Karpas-422 (cell line): ENCODE measurements at regions not wholly inside any gene's neighbourhood (a gene's known extent, or its start where the extent isn't known, plus 50 kb on each side); places are given as distances from the start of the nearest gene placed in this dataset.

Experiments
- DNase-seq: peaks from one replicate; pipeline ENCODE4 v3.0.0-alpha.2; 2015
- H2AFZ ChIP-seq: fragments of 200-600 bp; sonication (generic); 2 replicates; pipeline ENCODE4 v1.6.1; 2014; ENCODE audit warnings: antibody characterized with exemption, low read length, mixed read lengths
- H3K27ac ChIP-seq: fragments of 200-600 bp; sonication (generic); 2 replicates; pipeline ENCODE4 v1.5.1; 2014; ENCODE audit warnings: mild to moderate bottlenecking, low read length, moderate library complexity
- H3K27me3 ChIP-seq: fragments of 200-600 bp; sonication (generic); 2 replicates; pipeline ENCODE4 v1.6.1; 2014; ENCODE audit warnings: low read length, mixed read lengths
- H3K36me3 ChIP-seq: fragments of 200-600 bp; sonication (generic); 2 replicates; pipeline ENCODE4 v1.6.1; 2014; ENCODE audit warnings: low read length, mixed read lengths; ENCODE audit not compliant: insufficient read depth
- H3K4me1 ChIP-seq: fragments of 200-600 bp; sonication (generic); 2 replicates; pipeline ENCODE4 v1.6.1; 2014; ENCODE audit warnings: mild to moderate bottlenecking, low read length, mixed read lengths
- H3K4me2 ChIP-seq: fragments of 200-600 bp; sonication (generic); 2 replicates; pipeline ENCODE4 v1.6.1; 2014; ENCODE audit warnings: low read length, low read depth, mild to moderate bottlenecking; ENCODE audit not compliant: poor library complexity, severe bottlenecking
- H3K4me3 ChIP-seq: fragments of 200-600 bp; sonication (generic); 2 replicates; pipeline ENCODE4 v1.5.1; 2014; ENCODE audit warnings: mild to moderate bottlenecking, antibody characterized with exemption, low read length, mixed read lengths
- H3K79me2 ChIP-seq: fragments of 200-600 bp; sonication (generic); 2 replicates; pipeline ENCODE4 v1.6.1; 2014; ENCODE audit warnings: mild to moderate bottlenecking, low read length, mixed read lengths
- H3K9ac ChIP-seq: fragments of 200-600 bp; sonication (generic); 2 replicates; pipeline ENCODE4 v1.6.0; 2014; ENCODE audit warnings: low read length
- H3K9me2 ChIP-seq: fragments of 200-600 bp; sonication (generic), shearing (Covaris generic); replicated peaks from 2 replicates; pipeline ENCODE4 v1.6.0; 2014; ENCODE audit warnings: mild to moderate bottlenecking, low read length, moderate library complexity; ENCODE audit not compliant: insufficient read depth
- H3K9me3 ChIP-seq: fragments of 300-700, 200-600 bp; sonication (generic); 2 replicates; pipeline ENCODE4 v1.6.1; 2014; ENCODE audit warnings: low read length, mixed read lengths
- H4K20me1 ChIP-seq: fragments of 200-600 bp; sonication (generic); 2 replicates; pipeline ENCODE4 v1.6.1; 2014; ENCODE audit warnings: mild to moderate bottlenecking, antibody characterized with exemption, low read length, low read depth; ENCODE audit not compliant: insufficient read depth

GRCh38 chr13:78768950-78769349 lies 110.0 kb upstream of the OBI1 start:
- Histone ChIP-seq H3K9me2 (no peaks in the 10 kb centered on the region), H3K4me1 (no peaks in the 10 kb centered on the region), H3K9ac (no peak overlapping the region), H2AFZ (no peak overlapping the region), H3K27ac (no peak overlapping the region), H3K79me2 (no peaks in the 10 kb centered on the region), H3K9me3 (no peaks in the 10 kb centered on the region), H4K20me1 (no peaks in the 10 kb centered on the region), H3K4me2 (no peak overlapping the region), H3K36me3 (no peaks in the 10 kb centered on the region), H3K4me3 (no peak overlapping the region), H3K27me3 (no peaks in the 10 kb centered on the region)
- no peak for DNase-seq

- H3K36me3 ChIP-seq, result no peaks in the 10 kb centered on the region
- H3K4me2 ChIP-seq, result no peak overlapping the region
- H3K27me3 ChIP-seq, result no peaks in the 10 kb centered on the region
- H3K9ac ChIP-seq, result no peak overlapping the region
- H4K20me1 ChIP-seq, result no peaks in the 10 kb centered on the region
- no peaks in the 10 kb centered on the region for H3K9me3 ChIP-seq
- no peaks in the 10 kb centered on the region for H3K79me2 ChIP-seq
- H3K27ac ChIP-seq, result no peak overlapping the region
- no peak overlapping the region for H3K4me3 ChIP-seq
- no peak for DNase-seq
- no peaks in the 10 kb centered on the region for H3K9me2 ChIP-seq
- H3K4me1 ChIP-seq, result no peaks in the 10 kb centered on the region
- H2AFZ ChIP-seq, result no peak overlapping the region
These were observed 105.7 kb upstream of the OBI1 start for GRCh38 chr13:78764665-78765064.

- H3K27me3 ChIP-seq, result no peaks in the 10 kb centered on the region
- no peaks in the 10 kb centered on the region for H3K79me2 ChIP-seq
- no peak overlapping the region for H3K27ac ChIP-seq
- H3K9me2 ChIP-seq, result no peaks in the 10 kb centered on the region
- no peak overlapping the region for H3K9ac ChIP-seq
- no peak for DNase-seq
- H3K9me3 ChIP-seq, result no peaks in the 10 kb centered on the region
- H3K4me3 ChIP-seq, result no peak overlapping the region
- no peaks in the 10 kb centered on the region for H3K36me3 ChIP-seq
- H3K4me1 ChIP-seq, result no peaks in the 10 kb centered on the region
- H4K20me1 ChIP-seq, result no peaks in the 10 kb centered on the region
- no peak overlapping the region for H2AFZ ChIP-seq
- no peak overlapping the region for H3K4me2 ChIP-seq
These were observed 103.9 kb upstream of the OBI1 start for GRCh38 chr13:78762825-78763224.

- Histone ChIP-seq H3K9me3 (no peaks in the 10 kb centered on the region), H3K9me2 (no peaks in the 10 kb centered on the region), H3K36me3 (no peaks in the 10 kb centered on the region), H3K4me3 (no peak overlapping the region), H3K27me3 (no peaks in the 10 kb centered on the region), H3K27ac (no peak overlapping the region), H2AFZ (no peak overlapping the region), H3K4me2 (no peak overlapping the region), H3K9ac (no peak overlapping the region), H3K4me1 (no peaks in the 10 kb centered on the region), H4K20me1 (no peaks in the 10 kb centered on the region), H3K79me2 (no peaks in the 10 kb centered on the region)
- no peak for DNase-seq
These were observed 100.7 kb upstream of the OBI1 start for GRCh38 chr13:78759704-78760103.

- Histone ChIP-seq H3K27me3 (no peaks in the 10 kb centered on the region), H3K9ac (no peak overlapping the region), H3K36me3 (no peaks in the 10 kb centered on the region), H3K9me3 (no peaks in the 10 kb centered on the region), H4K20me1 (no peaks in the 10 kb centered on the region), H3K4me1 (no peaks in the 10 kb centered on the region), H3K27ac (no peak overlapping the region), H2AFZ (no peak overlapping the region), H3K9me2 (no peaks in the 10 kb centered on the region), H3K4me2 (no peak overlapping the region), H3K79me2 (no peaks in the 10 kb centered on the region), H3K4me3 (no peak overlapping the region)
- DNase-seq, result no peak
These were observed 99.6 kb upstream of the OBI1 start for GRCh38 chr13:78758549-78758948.

GRCh38 chr13:78753435-78753834 lies 94.5 kb upstream of the OBI1 start:
- Histone ChIP-seq H4K20me1 (no peaks in the 10 kb centered on the region), H3K4me1 (no peaks in the 10 kb centered on the region), H3K27me3 (no peaks in the 10 kb centered on the region), H3K36me3 (no peaks in the 10 kb centered on the region), H3K9me2 (no peaks in the 10 kb centered on the region), H3K27ac (no peak overlapping the region), H3K9me3 (no peaks in the 10 kb centered on the region), H2AFZ (no peak overlapping the region), H3K9ac (no peak overlapping the region), H3K4me2 (no peak overlapping the region), H3K79me2 (no peaks in the 10 kb centered on the region), H3K4me3 (no peak overlapping the region)
- no peak for DNase-seq

- Histone ChIP-seq H3K4me1 (no peaks in the 10 kb centered on the region), H3K27ac (no peak overlapping the region), H2AFZ (no peak overlapping the region), H3K4me2 (no peak overlapping the region), H3K27me3 (no peaks in the 10 kb centered on the region), H3K36me3 (no peaks in the 10 kb centered on the region), H3K9me2 (no peaks in the 10 kb centered on the region), H4K20me1 (no peaks in the 10 kb centered on the region), H3K4me3 (no peak overlapping the region), H3K9ac (no peak overlapping the region), H3K79me2 (no peaks in the 10 kb centered on the region), H3K9me3 (no peaks in the 10 kb centered on the region)
- DNase-seq, result no peak
These were observed 91.8 kb upstream of the OBI1 start for GRCh38 chr13:78750735-78751134.

GRCh38 chr13:78743973-78744372 lies 85.0 kb upstream of the OBI1 start:
- H3K9me3 ChIP-seq, result no peaks in the 10 kb centered on the region
- no peaks in the 10 kb centered on the region for H3K36me3 ChIP-seq
- no peak overlapping the region for H3K4me2 ChIP-seq
- no peaks in the 10 kb centered on the region for H3K79me2 ChIP-seq
- no peaks in the 10 kb centered on the region for H3K9me2 ChIP-seq
- no peak overlapping the region for H3K27ac ChIP-seq
- H3K4me1 ChIP-seq, result no peaks in the 10 kb centered on the region
- H3K27me3 ChIP-seq, result no peaks in the 10 kb centered on the region
- H2AFZ ChIP-seq, result no peak overlapping the region
- no peak overlapping the region for H3K4me3 ChIP-seq
- no peak overlapping the region for H3K9ac ChIP-seq
- DNase-seq, result no peak
- no peaks in the 10 kb centered on the region for H4K20me1 ChIP-seq

- no peak for DNase-seq
- Histone ChIP-seq H3K4me2 (no peak overlapping the region), H3K9me3 (no peaks in the 10 kb centered on the region), H4K20me1 (no peaks in the 10 kb centered on the region), H3K9me2 (no peaks in the 10 kb centered on the region), H3K4me1 (no peaks in the 10 kb centered on the region), H3K4me3 (no peak overlapping the region), H3K36me3 (no peaks in the 10 kb centered on the region), H3K27ac (no peak overlapping the region), H3K79me2 (no peaks in the 10 kb centered on the region), H2AFZ (no peak overlapping the region), H3K27me3 (no peaks in the 10 kb centered on the region), H3K9ac (no peak overlapping the region)
These were observed 83.7 kb upstream of the OBI1 start for GRCh38 chr13:78742659-78743058.
